ENCODE measurements at regions not wholly inside any gene's neighbourhood (a gene's known extent, or its start where the extent isn't known, plus 50 kb on each side); places are given as distances from the start of the nearest gene placed in this dataset.

- Histone ChIP-seq H3K9me3 (replicated peaks; ENCODE audit: control insufficient read depth, insufficient read depth, low read length) (no peaks in the 10 kb centered on the region), H3K9me1 (replicated peaks; ENCODE audit: control insufficient read depth, extremely low read depth, insufficient read depth, low read length) (no peaks in the 10 kb centered on the region), H3K4me1 (ENCODE audit: control insufficient read depth, extremely low read depth, insufficient read depth, low read length) (no peaks in the 10 kb centered on the region), H3K4me2 (ENCODE audit: insufficient read depth, low read length) (no peak overlapping the region), H3K27me3 (ENCODE audit: control insufficient read depth in 2 of 2, insufficient read depth in 2 of 2, low read length in 2 of 2) (peaks cover 6 to 19% of the 10 kb centered on the region in 2 experiments), H3K9ac (replicated peaks; ENCODE audit: extremely low read depth, insufficient read depth, low read length) (no peak overlapping the region), H3K36me3 (ENCODE audit: control insufficient read depth in 2 of 2, extremely low read depth in 1 of 2, insufficient read depth in 2 of 2, low read length in 2 of 2) (no peaks in the 10 kb centered on the region), H2AFZ (ENCODE audit: low read depth, low read length) (no peak overlapping the region), H4K20me1 (replicated peaks; ENCODE audit: control insufficient read depth, extremely low read depth, insufficient read depth, low read length) (no peaks in the 10 kb centered on the region), H3K4me3 (replicated peaks in 1 of 3; ENCODE audit: insufficient read depth in 1 of 3, low read depth in 1 of 3, low read length in 3 of 3) (no peak overlapping the region), H3K79me2 (ENCODE audit: control insufficient read depth, insufficient read depth, low read length) (no peaks in the 10 kb centered on the region), H3K27ac (ENCODE audit: insufficient read depth, low read depth, low read length) (no peak overlapping the region)
- intact Hi-C loops (cut with micrococcal nuclease), result no loop called here
- dilution Hi-C loops (cut with MboI; ENCODE audit: extremely low pct_ligation_motif_present, low sequenced_read_pairs), result loop anchor here (25.0 kb wide), 1 partner anchor 265 kb away; no protein-coding TSS in a partner anchor
- FAIRE-seq (no peak), DNase-seq (ENCODE audit: low read depth, low spot score) (no peak)
- BruUV-seq (replicated peaks), result no TSS peak
- TF ChIP-seq POLR2A (IDR thresholded peaks at IDR 0.05; ENCODE audit: low read depth, low read length) (no peak), MYC (IDR thresholded peaks at IDR 0.05; ENCODE audit: low read depth, low read length) (no peak), JUN (IDR thresholded peaks at IDR 0.05; ENCODE audit: borderline replicate concordance, insufficient read depth, insufficient read length, low read depth) (no peak), FOS (IDR thresholded peaks at IDR 0.05; ENCODE audit: borderline replicate concordance, insufficient read depth, low read length) (no peak), POLR2AphosphoS5 (IDR thresholded peaks at IDR 0.05; ENCODE audit: insufficient read depth, low read depth, low read length) (no peak), GATA2 (IDR thresholded peaks at IDR 0.05; ENCODE audit: insufficient read depth, insufficient read length, low read depth, low read length) (no peak), MAX (IDR thresholded peaks at IDR 0.05; ENCODE audit: insufficient read depth, insufficient read length) (no peak), CTCF (IDR thresholded peaks at IDR 0.05; ENCODE audit: extremely low read depth in 1 of 2, insufficient read depth in 1 of 2, low read depth in 1 of 2, low read length in 2 of 2) (no peak), EZH2 (IDR thresholded peaks at IDR 0.05; ENCODE audit: borderline replicate concordance, low read depth, low read length, severe bottlenecking) (no peak)
- ChIA-PET POLR2A (no interaction called here), CTCF (interaction anchor here (3.5 kb wide), 1 partner anchor 11 kb away, joined by 14 read pairs; no protein-coding TSS in a partner anchor)
These were observed 150.7 kb downstream of the KLF13 start for GRCh38 chr15:31477301-31477700.

Data from endothelial cell of umbilical vein (primary cell).